H1 (cell line): ENCODE measurements at regions not wholly inside any gene's neighbourhood (a gene's known extent, or its start where the extent isn't known, plus 50 kb on each side); places are given as distances from the start of the nearest gene placed in this dataset.

Experiments used
- BRCA1 ChIP-seq: IDR thresholded peaks from 2 replicates; pipeline ENCODE4 v1.6.1; 2012; ENCODE audit warnings: low read depth, low read length, improper control_type of control experiment
- CTCF ChIP-seq, 3 experiments: IDR thresholded peaks; 1 replicate in 2 of 3; 2 replicates in 1 of 3; pipeline versions ENCODE4 v1.5.1 to v1.6.1; 2011; ENCODE audit warnings: low read length in 3 of 3, mild to moderate bottlenecking in 3 of 3, inconsistent platforms in 2 of 3, low read depth in 1 of 3, moderate library complexity in 1 of 3; ENCODE audit not compliant: insufficient read depth in 1 of 3; ENCODE audit errors: control extremely low read depth in 1 of 3

GRCh38 chr16:63752347-63752746, 1369.5 kb downstream of the CDH11 start:
- TF ChIP-seq BRCA1 (no peak), CTCF (IDR thresholded peaks at IDR 0.05; ENCODE audit: control extremely low read depth in 1 of 3, insufficient read depth in 1 of 3, low read depth in 1 of 3, low read length in 3 of 3) (no peak)
